ENCODE measurements at regions not wholly inside any gene's neighbourhood (a gene's known extent, or its start where the extent isn't known, plus 50 kb on each side); places are given as distances from the start of the nearest gene placed in this dataset.
A peak's percentile ranks its signal among the peaks of the same experiment; 100 is the strongest.

GRCh38 chr4:3818371-3818770 lies 52.2 kb downstream of the ADRA2C start:
- no peak for DNase-seq

GRCh38 chr4:3819210-3819919 lies 53.2 kb downstream of the ADRA2C start:
- DNase-seq = no peak

DNA sequence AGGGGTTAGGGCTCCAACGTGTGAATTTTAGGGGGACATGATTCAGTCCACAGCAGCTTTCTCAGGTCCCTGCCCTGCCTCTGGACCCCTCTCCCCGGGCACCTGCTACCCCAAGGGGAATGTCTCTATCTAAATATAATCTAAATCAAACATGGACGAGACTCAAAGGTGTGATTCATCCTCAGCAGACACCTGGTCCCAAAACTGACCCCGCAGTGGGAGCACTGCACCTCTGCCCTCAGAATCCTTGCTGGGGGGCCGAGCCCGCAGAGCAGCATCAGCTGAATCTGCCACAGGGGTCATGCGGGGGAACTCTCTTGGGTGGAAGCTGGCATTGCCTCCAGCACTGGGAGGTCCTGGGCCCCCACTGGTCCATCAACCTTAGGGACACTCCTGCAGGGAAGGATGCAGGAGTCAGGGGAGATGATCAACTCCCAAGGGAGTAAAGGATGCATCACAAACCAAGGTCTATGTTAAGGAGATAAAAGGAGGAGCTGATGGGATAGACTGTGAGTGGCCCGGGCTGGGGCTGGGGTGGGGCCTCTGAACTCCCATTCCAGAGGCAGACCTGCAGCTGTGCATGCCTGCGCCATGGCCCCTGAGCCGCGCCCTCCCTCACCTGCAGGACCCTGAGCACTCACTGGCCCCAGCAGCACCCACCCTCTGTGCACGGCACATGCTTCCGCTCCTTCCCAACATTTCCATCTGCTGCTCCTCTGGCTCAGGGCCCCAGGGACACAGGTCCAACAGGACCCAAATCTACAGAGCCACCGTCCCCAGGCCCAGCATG lies 54.0 kb downstream of the ADRA2C start:
- DNase-seq = no peak

GRCh38 chr4:3820806-3821579 lies 54.8 kb downstream of the ADRA2C start:
- DNase-seq = no peak

DNA sequence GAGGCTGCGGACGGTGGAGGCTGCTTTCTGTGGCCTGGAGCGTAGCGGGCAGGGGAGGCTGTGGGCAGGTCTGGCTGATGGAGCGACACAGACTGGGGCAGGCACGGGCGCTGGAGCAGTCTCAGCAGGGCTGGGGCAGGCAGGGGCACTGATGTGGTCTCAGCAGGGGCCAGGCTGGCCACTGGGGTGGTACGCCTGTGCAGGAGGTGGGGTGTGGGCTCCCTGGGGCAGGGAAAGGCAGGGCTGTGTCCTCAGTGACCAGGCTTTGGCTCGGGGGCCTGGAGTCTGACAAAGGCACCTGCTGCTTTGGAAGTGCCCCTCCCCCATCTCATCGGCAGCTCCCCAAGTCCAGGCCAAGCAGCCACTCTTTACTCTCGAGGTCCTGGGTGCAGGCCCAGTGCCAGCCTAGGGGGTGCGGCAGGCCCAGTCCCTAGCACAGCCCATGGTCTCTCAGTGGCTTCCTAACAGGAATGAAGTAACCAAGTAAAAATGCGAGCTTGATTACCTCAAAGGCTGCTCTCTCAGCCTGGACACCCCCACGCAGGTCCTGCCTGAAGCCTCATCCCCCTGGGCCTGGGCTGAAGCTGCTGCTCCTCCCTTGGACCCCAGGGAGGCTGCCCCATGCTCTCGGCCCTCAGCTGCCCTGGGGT lies 55.5 kb downstream of the ADRA2C start:
- no peak for DNase-seq

- no peak for DNase-seq
These were observed 56.2 kb downstream of the ADRA2C start for GRCh38 chr4:3822230-3822947.

DNA sequence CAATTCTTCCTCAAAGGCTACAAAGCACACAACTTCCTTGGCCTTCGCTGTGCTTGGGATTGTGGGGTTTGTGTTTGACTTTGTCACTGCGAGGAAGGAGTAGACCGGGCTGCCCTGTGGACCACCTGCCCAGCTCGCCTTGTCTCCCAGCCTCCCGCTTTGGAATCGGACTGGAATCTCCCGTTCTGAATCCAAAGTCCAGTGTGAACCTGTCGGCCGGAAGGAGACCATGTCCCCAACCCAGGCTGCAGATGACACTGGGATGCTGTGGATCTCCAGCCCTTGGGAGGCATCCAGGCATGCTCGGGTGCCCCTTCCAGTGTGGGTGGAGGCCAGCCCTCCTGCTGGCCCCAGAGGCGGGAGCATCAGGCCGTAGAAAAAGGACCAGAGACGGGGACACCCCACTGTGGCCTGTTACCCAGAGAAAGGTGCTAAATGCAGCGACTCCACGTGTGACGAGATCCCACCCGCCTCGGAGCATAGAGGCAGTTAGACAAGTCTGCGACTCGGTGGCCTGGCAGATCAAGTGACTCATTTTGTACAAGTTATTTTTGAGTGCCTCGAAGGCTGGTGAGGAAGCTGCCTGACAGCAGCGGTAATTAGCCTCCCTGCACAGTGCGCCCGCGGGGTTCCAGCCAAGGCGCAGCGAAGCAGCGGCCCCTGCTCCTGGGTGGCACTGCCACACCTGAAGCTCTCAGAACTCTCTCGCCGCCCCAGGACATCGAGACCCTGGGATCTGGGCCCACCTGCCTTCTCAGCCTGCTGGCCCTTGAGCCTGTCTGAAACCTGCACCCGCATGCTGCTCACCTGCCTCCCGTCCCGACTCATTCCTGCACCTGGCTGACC lies 57.5 kb downstream of the ADRA2C start:
- no peak for DNase-seq

GRCh38 chr4:3824521-3825270 lies 58.5 kb downstream of the ADRA2C start:
- no peak for DNase-seq

GRCh38 chr4:3825530-3825929 lies 59.3 kb downstream of the ADRA2C start:
- DNase-seq = no peak

DNA sequence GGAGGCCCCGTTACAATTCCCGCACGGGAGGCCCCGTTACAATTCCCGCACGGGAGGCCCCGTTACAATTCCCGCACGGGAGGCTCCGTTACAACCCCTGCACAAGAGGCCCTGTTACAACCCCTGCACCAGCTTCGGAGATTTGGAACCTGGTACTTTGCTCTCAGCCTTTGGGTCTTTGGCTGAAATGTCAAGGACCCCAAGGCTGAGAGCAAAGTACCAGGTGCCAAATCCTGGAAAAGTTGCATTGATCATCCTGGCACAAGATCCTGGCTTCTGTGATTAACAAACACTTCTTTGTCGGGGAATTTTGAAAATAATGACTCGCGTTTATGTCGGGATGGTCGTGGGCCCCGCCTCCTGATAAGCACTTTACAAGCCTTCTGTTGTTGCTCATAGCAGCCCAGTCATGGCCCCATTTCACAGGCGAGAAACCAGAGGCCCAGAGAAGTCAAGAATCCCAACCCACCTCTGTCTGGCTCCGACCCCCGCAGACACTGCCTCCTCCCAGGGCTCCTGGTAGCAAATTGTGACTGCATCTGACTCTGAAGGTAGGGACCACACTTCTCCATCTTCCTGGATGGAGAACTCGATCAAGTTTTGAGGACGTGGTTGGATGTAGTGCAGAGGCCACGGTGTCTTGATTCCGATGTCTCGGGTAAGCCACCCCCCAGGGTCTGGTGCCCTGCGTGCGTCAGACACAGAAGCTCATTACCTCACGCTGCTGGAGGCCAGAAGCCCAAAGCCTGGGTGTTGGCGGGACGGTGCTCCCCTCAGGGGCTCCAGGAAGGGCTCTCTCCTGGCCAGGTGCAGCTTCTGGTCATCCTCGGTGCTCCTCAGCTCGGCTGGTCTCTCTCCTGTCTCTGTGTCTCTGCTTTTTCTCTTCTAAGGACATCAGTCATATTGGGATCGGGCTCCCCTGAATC lies 60.3 kb downstream of the ADRA2C start:
- DNase-seq = no peak

DNA sequence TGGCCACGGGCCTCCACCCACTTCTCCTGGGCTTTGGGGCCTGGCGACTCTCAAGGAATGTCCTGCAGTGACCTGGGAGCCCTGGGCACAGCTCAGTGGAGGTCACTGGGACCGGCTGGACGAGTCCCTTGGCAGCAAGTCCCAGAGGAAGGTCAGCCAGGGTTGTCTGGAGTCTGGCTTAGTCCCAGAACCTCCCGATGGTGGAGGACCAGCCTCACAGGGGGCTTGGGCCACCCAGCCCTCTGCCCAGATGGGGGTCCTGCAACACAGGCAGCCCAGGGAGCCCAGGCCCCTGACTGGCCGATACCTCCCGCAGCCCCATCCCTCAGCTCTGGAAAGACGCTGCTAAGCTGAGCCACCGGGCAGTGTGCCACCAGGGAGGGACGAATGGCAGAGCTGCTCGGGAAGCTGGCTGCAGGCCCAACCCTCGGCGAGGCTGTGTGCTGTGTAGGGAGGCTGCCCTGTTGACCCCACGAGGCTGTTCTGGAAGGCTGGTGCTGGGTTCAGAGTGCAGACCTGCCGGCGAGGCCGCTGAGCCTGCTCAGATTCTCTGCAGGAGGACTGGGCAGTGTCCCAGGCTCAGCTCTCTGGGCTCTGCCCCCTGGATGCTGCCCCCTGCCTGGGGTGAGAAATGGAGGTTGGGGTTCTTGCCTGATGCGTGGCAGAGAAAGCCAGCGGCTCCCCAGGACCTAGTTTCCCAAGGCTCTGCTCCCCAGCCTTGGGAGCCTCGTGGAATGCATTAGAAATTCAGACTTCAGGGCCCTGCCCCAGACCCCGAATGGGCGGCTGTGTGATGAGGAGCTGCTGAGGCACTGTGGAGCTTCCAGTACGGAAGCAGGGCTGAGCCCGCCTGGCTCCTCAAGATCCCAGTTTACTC lies 61.7 kb downstream of the ADRA2C start:
- DNase-seq = peak in 1 of 2 experiments; percentile 3

DNA sequence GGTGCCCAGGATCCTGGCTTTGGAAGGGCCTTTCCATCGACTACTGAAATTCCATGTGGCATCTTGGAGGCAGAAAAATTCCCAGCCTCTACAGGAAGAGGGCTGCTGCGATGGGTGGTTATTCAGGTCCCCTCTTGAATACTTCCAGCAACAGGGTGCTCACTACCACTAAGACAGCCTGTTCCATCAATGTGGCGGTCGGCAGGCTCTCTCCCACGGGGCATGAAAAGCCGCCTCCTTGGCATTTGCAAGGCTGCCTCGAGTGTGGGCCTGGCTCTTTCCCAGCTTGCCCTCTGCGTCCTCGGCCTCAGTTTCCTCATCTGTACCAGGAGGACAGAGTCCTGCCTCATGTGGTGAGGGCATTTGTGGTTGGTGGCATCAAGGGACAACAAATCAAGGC lies 62.4 kb downstream of the ADRA2C start:
- no peak for DNase-seq

- DNase-seq = no peak
These were observed 63.2 kb downstream of the ADRA2C start for GRCh38 chr4:3829211-3829955.

- no peak for DNase-seq
These were observed 64.0 kb downstream of the ADRA2C start for GRCh38 chr4:3829956-3830773.

- DNase-seq = no peak
These were observed 64.8 kb downstream of the ADRA2C start for GRCh38 chr4:3830774-3831528.

- no peak for DNase-seq
These were observed 65.5 kb downstream of the ADRA2C start for GRCh38 chr4:3831529-3832150.
